DOHH2 (cell line): ENCODE measurements at regions not wholly inside any gene's neighbourhood (a gene's known extent, or its start where the extent isn't known, plus 50 kb on each side); places are given as distances from the start of the nearest gene placed in this dataset.

Source experiments
- H3F3A ChIP-seq: fragments of 200-600 bp; sonication (generic), shearing (Covaris generic); 2 replicates; pipeline ENCODE4 v1.6.0; 2016; ENCODE audit warnings: antibody characterized with exemption, mild to moderate bottlenecking; ENCODE audit not compliant: control insufficient read depth, insufficient read depth
- H3K27ac ChIP-seq: fragments of 200-600 bp; sonication (generic); 2 replicates; pipeline ENCODE4 v1.5.1; 2014; ENCODE audit warnings: low read depth, mild to moderate bottlenecking, low read length, moderate library complexity
- H3K27me3 ChIP-seq: fragments of 200-600 bp; sonication (generic); 2 replicates; pipeline ENCODE4 v1.6.1; 2014; ENCODE audit warnings: mild to moderate bottlenecking, low read length, mixed read lengths; ENCODE audit not compliant: control insufficient read depth
- H3K36me3 ChIP-seq: fragments of 200-600 bp; sonication (generic); 2 replicates; pipeline ENCODE4 v1.6.1; 2014; ENCODE audit warnings: mild to moderate bottlenecking, low read length, moderate library complexity, mixed read lengths; ENCODE audit not compliant: control insufficient read depth
- H3K4me1 ChIP-seq: fragments of 200-600 bp; sonication (generic); 2 replicates; pipeline ENCODE4 v1.6.1; 2014; ENCODE audit warnings: mild to moderate bottlenecking, low read length, mixed read lengths; ENCODE audit not compliant: control insufficient read depth
- H3K4me2 ChIP-seq: fragments of 200-600 bp; sonication (generic); 2 replicates; pipeline ENCODE4 v1.6.0; 2014; ENCODE audit warnings: mild to moderate bottlenecking, low read length, moderate library complexity
- H3K4me3 ChIP-seq: fragments of 200-600 bp; sonication (generic); 2 replicates; pipeline ENCODE4 v1.5.1; 2014; ENCODE audit warnings: mild to moderate bottlenecking, low read length, mixed read lengths
- H3K79me2 ChIP-seq: fragments of 200-600 bp; sonication (generic); 2 replicates; pipeline ENCODE4 v1.6.1; 2014; ENCODE audit warnings: mild to moderate bottlenecking, low read length, mixed read lengths; ENCODE audit not compliant: control insufficient read depth
- H3K9me2 ChIP-seq: fragments of 200-600 bp; sonication (generic); replicated peaks from 2 replicates; pipeline ENCODE4 v1.6.1; 2014; ENCODE audit warnings: mild to moderate bottlenecking, low read length, mixed read lengths; ENCODE audit not compliant: control insufficient read depth
- H3K9me3 ChIP-seq: fragments of 200-600 bp; sonication (generic); 2 replicates; pipeline ENCODE4 v1.6.1; 2014; ENCODE audit warnings: antibody characterized with exemption, low read length, mixed read lengths; ENCODE audit not compliant: control insufficient read depth, insufficient read depth
- H4K20me1 ChIP-seq: fragments of 200-600 bp; sonication (generic); 2 replicates; pipeline ENCODE4 v1.6.0; 2014; ENCODE audit warnings: low read depth, mild to moderate bottlenecking, antibody characterized with exemption, low read length, moderate library complexity; ENCODE audit not compliant: control insufficient read depth, insufficient read depth
- EZH2phosphoT487 ChIP-seq: fragments of 200-600 bp; sonication (generic); IDR thresholded peaks from 2 replicates; pipeline ENCODE4 v1.6.1; 2017; ENCODE audit warnings: borderline replicate concordance, mild to moderate bottlenecking, antibody characterized with exemption, low read length, moderate library complexity, mixed read lengths
- TF ChIP-seq, protein P1 (sequence below): fragments of 200-600 bp; sonication (generic); IDR thresholded peaks from one replicate; pipeline ENCODE4 v1.5.1; 2014; ENCODE audit warnings: antibody characterized with exemption, mild to moderate bottlenecking, low read depth, low read length; ENCODE audit not compliant: poor library complexity, severe bottlenecking

DNA sequence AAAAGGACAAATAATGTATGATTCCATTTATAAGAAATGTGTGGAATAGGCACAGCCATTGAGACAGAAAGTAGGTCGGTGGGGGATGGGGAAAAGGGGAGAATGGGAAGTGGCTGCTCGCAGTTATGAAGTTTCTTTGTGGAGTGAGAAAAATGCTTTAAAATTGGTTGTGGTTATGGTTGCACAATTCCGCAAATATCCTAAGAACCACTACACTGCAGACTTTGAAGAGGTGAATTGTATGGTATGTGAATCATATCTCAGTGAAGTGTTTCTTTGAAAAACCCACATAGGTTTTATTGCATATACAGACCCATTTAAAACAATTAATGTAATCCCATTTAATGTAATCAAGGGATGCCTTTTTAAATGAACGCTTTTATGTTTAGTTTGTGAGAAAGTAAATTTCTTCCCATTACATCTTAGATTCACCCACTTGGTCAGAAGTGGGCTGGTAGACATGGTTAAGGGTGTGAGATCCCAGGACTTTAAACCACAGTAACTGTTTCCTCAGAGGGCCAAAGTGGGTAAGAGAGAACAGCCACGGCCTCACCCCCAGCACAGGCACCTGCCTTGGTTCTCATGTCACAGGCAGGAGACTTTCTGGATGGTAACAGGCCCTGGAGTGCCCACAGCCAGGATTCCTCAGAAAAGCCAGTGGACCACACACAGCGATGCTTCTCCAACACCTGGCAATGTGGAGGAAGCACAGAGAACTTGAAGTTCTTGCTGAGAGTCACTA, 119.3 kb upstream of the GJB6 start:
- Histone ChIP-seq H4K20me1 (no peaks in the 10 kb centered on the region), H3K4me3 (no peak overlapping the region), H3K9me2 (no peaks in the 10 kb centered on the region), H3K27ac (no peak overlapping the region), H3F3A (no peaks in the 10 kb centered on the region), H3K27me3 (no peaks in the 10 kb centered on the region), H3K9me3 (no peaks in the 10 kb centered on the region), H3K4me1 (no peaks in the 10 kb centered on the region), H3K4me2 (no peak overlapping the region), H3K36me3 (no peaks in the 10 kb centered on the region), H3K79me2 (no peaks in the 10 kb centered on the region)
- no peak for TF ChIP-seq EZH2phosphoT487
- TF ChIP-seq, protein P1, sequence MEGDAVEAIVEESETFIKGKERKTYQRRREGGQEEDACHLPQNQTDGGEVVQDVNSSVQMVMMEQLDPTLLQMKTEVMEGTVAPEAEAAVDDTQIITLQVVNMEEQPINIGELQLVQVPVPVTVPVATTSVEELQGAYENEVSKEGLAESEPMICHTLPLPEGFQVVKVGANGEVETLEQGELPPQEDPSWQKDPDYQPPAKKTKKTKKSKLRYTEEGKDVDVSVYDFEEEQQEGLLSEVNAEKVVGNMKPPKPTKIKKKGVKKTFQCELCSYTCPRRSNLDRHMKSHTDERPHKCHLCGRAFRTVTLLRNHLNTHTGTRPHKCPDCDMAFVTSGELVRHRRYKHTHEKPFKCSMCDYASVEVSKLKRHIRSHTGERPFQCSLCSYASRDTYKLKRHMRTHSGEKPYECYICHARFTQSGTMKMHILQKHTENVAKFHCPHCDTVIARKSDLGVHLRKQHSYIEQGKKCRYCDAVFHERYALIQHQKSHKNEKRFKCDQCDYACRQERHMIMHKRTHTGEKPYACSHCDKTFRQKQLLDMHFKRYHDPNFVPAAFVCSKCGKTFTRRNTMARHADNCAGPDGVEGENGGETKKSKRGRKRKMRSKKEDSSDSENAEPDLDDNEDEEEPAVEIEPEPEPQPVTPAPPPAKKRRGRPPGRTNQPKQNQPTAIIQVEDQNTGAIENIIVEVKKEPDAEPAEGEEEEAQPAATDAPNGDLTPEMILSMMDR, result no peak

DNA sequence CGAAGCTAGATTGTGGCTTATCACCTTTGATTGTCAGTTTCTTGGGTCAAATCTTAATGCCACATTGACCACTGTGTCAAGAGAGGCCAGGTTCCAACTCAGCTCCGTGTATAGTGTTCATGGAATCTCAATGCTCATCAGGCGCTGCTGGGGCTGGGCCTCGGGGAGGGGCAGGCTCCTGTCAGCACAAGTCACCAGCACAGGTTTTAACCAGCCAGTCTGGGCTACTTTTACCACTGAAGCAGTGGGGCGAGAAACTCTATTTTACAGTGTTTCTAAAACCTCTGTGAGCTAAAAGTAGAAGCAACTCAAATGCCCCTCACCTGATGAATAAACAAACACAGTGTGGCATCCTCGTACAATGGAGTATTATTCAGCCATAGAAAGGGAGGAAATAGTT, 118.7 kb upstream of the GJB6 start:
- Histone ChIP-seq H3K27ac (no peak overlapping the region), H3K27me3 (no peaks in the 10 kb centered on the region), H3K36me3 (no peaks in the 10 kb centered on the region), H3K4me2 (no peak overlapping the region), H3K4me3 (no peak overlapping the region), H3K4me1 (no peaks in the 10 kb centered on the region), H4K20me1 (no peaks in the 10 kb centered on the region), H3F3A (no peaks in the 10 kb centered on the region), H3K9me3 (no peaks in the 10 kb centered on the region), H3K9me2 (no peaks in the 10 kb centered on the region), H3K79me2 (no peaks in the 10 kb centered on the region)
- TF ChIP-seq, protein P1, result no peak
- TF ChIP-seq EZH2phosphoT487, result no peak

DNA sequence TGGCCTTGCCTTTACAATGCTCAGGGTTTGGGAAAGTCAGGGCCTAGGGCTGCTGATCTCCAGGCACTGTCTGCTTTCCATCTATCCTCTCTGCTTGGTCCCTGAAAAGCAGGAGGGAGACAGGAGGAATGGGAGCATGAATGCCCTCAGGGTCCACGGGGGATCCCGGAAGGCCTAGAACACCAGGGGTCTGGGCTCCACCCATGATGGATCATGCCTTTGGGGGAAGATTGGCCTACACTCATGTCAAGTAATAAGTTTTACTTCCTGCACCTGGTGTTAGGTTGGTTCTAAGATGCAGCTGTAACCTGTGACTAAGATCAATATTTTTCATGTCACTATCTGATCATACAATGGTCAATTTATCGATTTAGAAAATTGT, 118.3 kb upstream of the GJB6 start:
- Histone ChIP-seq H3K4me3 (no peak overlapping the region), H3F3A (no peaks in the 10 kb centered on the region), H3K36me3 (no peaks in the 10 kb centered on the region), H3K27ac (no peak overlapping the region), H3K4me1 (no peaks in the 10 kb centered on the region), H3K79me2 (no peaks in the 10 kb centered on the region), H3K9me3 (no peaks in the 10 kb centered on the region), H3K27me3 (no peaks in the 10 kb centered on the region), H4K20me1 (no peaks in the 10 kb centered on the region), H3K9me2 (no peaks in the 10 kb centered on the region), H3K4me2 (no peak overlapping the region)
- no peak for TF ChIP-seq EZH2phosphoT487
- TF ChIP-seq, protein P1, result no peak
